ENCODE measurements at regions not wholly inside any gene's neighbourhood (a gene's known extent, or its start where the extent isn't known, plus 50 kb on each side); places are given as distances from the start of the nearest gene placed in this dataset.

DNA sequence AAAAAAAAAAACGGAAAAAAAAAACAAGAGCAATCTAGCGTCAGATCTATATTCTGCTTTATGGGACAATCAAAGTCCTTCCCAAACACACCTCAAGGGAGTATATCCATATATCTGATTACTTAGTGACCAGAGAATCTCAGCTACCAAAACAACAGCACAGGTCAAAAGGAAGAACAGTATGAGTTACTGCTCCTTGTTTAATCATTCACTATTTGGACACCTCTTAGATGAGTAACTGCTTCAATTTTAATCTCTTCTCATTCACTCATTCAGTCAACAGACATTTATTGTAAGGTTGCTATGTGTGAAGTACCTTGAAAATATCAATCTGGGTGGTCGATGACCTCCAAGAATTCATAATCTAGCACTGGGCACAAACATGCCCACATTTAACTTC, 193.2 kb downstream of the IRS2 start:
- no peak for DNase-seq (ENCODE audit: low read depth)

- no peak for DNase-seq (ENCODE audit: low read depth)
Observed at GRCh38 chr13:109592770-109593169, 193.6 kb downstream of the IRS2 start.

- DNase-seq (ENCODE audit: low read depth), result no peak
Observed at GRCh38 chr13:109587689-109588088, 198.7 kb downstream of the IRS2 start.

- DNase-seq (ENCODE audit: low read depth), result no peak
Observed at GRCh38 chr13:109586509-109587346, 199.7 kb downstream of the IRS2 start.

GRCh38 chr13:109584844-109585361, 201.5 kb downstream of the IRS2 start:
- no peak for DNase-seq (ENCODE audit: low read depth)

DNA sequence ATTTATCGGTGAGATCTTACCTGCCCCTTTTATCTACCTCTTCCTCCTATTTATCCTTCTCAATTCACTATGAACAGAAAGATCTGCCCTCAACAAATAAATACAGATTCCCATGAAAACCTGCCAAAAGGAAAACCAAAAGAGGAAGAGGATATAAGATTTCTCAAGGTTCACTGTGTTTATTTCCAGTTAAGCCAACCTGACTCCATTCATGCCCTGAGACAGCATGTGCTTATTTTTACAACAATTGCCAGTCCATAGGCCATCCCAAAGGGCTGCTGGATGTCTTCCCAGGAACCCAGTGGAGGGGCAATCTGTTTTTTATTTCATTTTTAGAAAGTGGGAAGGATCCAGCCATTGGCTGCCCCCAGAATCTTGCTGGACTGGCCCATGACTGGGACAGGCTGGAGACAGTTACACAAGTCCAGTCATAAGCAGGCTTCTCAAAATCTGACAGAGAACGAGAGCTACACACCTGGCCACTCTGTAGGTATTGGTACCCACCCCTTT, 209.1 kb downstream of the IRS2 start:
- DNase-seq (ENCODE audit: low read depth), result no peak

DNA sequence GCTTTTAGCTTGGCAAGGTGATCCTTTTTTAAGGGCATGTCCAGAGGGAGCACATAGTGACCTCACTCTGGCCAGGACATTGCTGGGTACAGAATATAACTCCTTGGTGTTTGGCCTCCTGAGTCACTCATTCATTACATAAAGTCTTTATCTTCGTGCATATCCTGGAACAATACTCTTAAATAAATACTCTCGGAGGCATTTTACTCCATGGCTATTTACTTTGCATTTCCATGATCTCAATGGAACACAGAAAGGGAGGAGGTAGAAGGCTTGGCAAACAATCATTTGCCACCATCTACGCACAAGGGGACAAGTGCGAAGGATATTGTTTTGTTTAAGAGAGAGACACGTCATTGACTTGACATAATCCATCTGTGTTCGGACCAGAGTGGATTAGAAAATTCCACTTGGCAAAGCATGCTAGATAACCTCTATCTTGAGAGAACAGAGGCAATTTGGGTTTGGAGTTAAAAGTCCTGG, 210.0 kb downstream of the IRS2 start:
- no peak for DNase-seq (ENCODE audit: low read depth)

- no peak for DNase-seq (ENCODE audit: low read depth)
Observed at GRCh38 chr13:109575821-109576220, 210.6 kb downstream of the IRS2 start.

DNA sequence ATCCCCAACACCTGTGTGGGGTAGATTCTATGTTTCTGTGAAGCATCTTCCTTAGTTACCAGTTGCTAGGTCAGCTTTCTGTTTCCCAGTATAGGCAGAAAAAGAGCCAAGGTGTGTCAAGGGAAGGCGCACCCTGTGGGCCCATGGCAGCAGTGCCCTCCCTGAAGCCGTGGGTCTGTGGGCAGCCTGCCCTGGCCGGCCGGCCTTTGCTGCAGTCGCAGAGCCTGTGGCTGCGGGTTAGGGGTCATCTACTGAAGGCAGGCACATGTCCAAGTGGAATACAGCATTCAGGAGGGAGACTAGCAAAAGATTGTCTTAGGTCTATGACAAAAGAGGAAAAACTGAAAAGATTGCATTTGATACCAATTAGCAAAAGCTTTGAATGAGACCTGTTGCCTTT, 214.0 kb downstream of the IRS2 start:
- DNase-seq (ENCODE audit: low read depth), result no peak

DNA sequence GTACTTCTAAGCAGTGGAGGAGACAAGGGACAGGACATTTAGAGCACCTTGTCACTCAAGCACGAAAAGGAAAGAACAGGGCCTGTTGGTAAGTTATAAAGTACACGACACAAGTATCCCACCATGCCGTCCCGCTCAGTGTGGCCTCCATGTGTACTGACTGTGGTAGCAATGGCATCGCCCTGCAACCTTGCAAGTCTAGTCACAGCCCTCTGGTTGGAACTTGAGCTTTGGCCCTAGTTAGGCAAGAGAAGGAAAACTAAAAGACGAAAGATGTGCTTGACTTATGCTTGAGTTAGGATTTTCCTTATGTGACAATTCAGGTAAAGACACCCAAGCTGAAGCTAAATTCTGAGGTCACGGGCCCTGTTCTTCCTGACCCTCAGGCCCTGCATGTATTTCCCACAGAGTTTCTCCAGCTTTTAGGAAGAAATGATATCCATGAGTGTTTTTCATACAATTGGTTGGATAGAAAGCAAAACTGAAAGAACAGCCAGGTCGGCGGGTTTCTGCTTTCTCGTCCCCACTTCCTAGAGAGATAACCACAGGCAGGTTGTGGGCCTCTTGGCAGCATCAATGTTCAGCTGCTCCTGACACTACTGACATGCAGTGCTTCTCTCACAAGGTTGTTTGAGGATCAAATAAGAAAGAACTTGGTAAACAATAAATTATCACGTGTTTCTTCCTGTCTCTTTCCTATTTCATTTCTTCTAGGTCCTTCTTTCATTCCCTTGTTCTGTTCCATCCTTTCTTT, 216.2 kb downstream of the IRS2 start:
- peak; percentile 6 for DNase-seq (ENCODE audit: low read depth)

GRCh38 chr13:109568339-109568818, 218.0 kb downstream of the IRS2 start:
- DNase-seq (ENCODE audit: low read depth), result no peak

- DNase-seq (ENCODE audit: low read depth), result no peak
Observed at GRCh38 chr13:109567315-109567714, 219.1 kb downstream of the IRS2 start.

DNA sequence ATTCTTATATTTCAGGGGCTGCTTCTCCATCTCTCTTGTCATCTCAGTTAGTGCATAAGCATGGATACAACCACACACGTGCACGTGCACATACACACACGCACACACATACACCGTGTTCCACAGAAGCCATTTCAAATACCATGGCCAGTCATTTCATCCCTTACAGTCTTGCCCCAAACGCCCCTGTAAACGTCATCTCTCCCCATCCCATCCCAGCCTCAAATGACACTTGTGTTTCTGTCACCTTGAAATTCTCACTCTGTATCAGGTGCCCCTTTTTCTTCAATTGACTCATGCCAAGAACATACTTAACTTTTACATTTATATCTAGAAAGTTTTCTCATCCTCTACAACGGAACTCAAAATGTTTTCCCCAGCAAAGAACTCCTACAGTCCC, 220.5 kb downstream of the IRS2 start:
- no peak for DNase-seq (ENCODE audit: low read depth)

- no peak for DNase-seq (ENCODE audit: low read depth)
Observed at GRCh38 chr13:109548374-109548773, 238.0 kb downstream of the IRS2 start.

DNA sequence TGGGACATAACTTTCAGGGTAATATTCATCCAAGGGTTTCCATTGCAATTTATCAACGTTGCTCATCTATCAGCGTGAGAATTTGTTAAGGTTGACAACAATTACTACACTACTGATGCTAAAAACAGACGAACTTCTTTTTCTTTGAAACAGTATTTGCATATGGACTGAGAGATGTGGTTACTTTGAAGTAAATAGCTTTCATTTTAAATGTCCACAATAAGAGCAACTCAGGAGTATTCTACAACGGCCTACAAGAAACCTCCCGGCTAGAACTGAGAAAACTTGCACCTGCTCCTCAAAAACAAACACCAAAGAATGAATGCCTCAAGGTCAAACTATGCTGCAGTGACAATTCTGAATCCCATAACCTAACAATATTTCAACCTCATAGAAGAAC, 238.4 kb downstream of the IRS2 start:
- DNase-seq (ENCODE audit: low read depth), result no peak

GRCh38 chr13:109545931-109546330, 240.5 kb downstream of the IRS2 start:
- DNase-seq (ENCODE audit: low read depth), result no peak

DNA sequence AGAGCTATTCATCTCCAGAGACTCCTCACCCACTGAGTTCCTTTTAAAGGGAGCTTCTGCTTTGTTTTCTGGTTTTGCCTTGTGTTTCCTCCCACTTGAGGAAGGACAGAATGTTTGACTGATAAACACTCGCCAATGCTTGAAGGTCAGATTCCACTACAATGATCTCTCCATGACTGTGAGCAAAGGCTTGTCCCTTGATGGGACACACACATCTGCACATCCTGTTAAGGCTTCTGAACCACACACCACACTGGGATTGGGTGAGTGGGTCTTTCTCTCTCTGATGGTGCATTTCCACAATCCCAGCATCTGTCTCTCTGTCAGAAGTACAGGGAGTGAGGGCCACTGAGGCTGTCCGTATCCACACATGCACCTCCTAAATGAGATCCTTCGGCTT, 245.3 kb downstream of the IRS2 start:
- DNase-seq (ENCODE audit: low read depth), result no peak

GRCh38 chr13:109537584-109537983, 248.8 kb downstream of the IRS2 start:
- no peak for DNase-seq (ENCODE audit: low read depth)

- DNase-seq (ENCODE audit: low read depth), result no peak
Observed at GRCh38 chr13:109533350-109533749, 253.0 kb downstream of the IRS2 start.

GRCh38 chr13:109529964-109530363, 256.4 kb downstream of the IRS2 start:
- no peak for DNase-seq (ENCODE audit: low read depth)

DNA sequence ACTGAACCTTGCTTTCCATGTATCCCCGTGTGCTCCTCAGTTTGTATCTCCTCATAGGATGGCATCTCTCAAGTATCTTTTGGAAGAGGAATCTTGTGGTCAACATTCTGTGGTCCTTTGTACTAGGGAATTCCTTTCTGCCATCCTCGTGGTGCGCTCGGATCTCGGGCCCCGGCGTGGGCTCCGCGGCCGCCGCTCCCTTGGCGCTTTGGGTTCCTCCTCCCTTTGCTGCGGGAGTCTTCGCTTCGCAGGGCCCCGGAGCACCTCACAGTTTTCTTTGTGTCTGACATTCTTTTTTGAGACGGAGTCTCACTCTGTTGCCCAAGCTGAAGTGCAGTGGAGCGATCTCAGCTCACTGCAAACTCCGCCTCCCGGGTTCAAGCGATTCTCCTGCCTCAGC, 264.7 kb downstream of the IRS2 start:
- DNase-seq (ENCODE audit: low read depth), result no peak

GRCh38 chr13:109517517-109517916, 268.9 kb downstream of the IRS2 start:
- no peak for DNase-seq (ENCODE audit: low read depth)

DNA sequence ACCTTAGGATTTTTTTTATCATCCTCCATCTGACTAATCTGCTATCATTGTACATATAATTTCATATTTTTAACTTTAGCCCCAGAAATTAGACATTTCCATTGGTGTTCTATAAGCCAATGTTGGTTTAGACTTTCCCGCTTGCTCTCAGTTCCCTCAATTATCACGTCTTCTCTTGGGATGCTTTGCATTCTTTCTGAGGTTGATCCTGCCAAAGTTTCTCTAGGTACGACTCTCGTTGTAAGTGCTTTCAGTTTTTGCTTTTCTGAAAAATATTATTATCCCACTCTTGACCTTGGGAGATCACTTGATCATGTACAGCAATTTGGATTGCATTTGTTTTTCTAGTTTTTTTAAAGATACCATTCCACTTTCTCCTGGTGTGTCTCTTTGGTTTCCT, 270.2 kb downstream of the IRS2 start:
- no peak for DNase-seq (ENCODE audit: low read depth)
